ENCODE measurements at regions not wholly inside any gene's neighbourhood (a gene's known extent, or its start where the extent isn't known, plus 50 kb on each side); places are given as distances from the start of the nearest gene placed in this dataset.

- TF ChIP-seq CTCF (optimal IDR thresholded peaks at IDR 0.05 in 1 of 3, IDR thresholded peaks at IDR 0.05 in 1 of 3, conservative IDR thresholded peaks at IDR 0.05 in 1 of 3; ENCODE audit: extremely low read depth in 1 of 3, insufficient read depth in 2 of 3, low read length in 3 of 3) (no peak), EZH2 (IDR thresholded peaks at IDR 0.05; ENCODE audit: low read length) (no peak)
These were observed 448.3 kb downstream of the TLE4 start for GRCh38 chr9:80020056-80020455.
